ENCODE measurements at regions not wholly inside any gene's neighbourhood (a gene's known extent, or its start where the extent isn't known, plus 50 kb on each side); places are given as distances from the start of the nearest gene placed in this dataset.

GRCh38 chr1:55375617-55376258, 160.6 kb upstream of the USP24 start:
- peak; percentile 6 for DNase-seq

GRCh38 chr1:55374801-55375616, 159.8 kb upstream of the USP24 start:
- no peak for DNase-seq

GRCh38 chr1:55374216-55374615, 159.1 kb upstream of the USP24 start:
- DNase-seq = no peak

- DNase-seq = no peak
Measured at GRCh38 chr1:55369474-55369873, 154.3 kb upstream of the USP24 start.

GRCh38 chr1:55368698-55369097, 153.5 kb upstream of the USP24 start:
- no peak for DNase-seq

GRCh38 chr1:55367273-55367672, 152.1 kb upstream of the USP24 start:
- no peak for DNase-seq

- DNase-seq = no peak
Measured at GRCh38 chr1:55364216-55364615, 149.1 kb upstream of the USP24 start.

- DNase-seq = no peak
Measured at GRCh38 chr1:55363268-55363667, 148.1 kb upstream of the USP24 start.

- DNase-seq = no peak
Measured at GRCh38 chr1:55362558-55362957, 147.4 kb upstream of the USP24 start.

GRCh38 chr1:55359611-55360010, 144.4 kb upstream of the USP24 start:
- DNase-seq = no peak

GRCh38 chr1:55358581-55358980, 143.4 kb upstream of the USP24 start:
- no peak for DNase-seq

GRCh38 chr1:55355549-55355948, 140.4 kb upstream of the USP24 start:
- no peak for DNase-seq

GRCh38 chr1:55353707-55354620, 138.8 kb upstream of the USP24 start:
- no peak for DNase-seq

- DNase-seq = no peak
Measured at GRCh38 chr1:55352811-55353180, 137.6 kb upstream of the USP24 start.

GRCh38 chr1:55352080-55352810, 137.1 kb upstream of the USP24 start:
- no peak for DNase-seq

- no peak for DNase-seq
Measured at GRCh38 chr1:55348356-55348755, 133.2 kb upstream of the USP24 start.

- DNase-seq = no peak
Measured at GRCh38 chr1:55347866-55348265, 132.7 kb upstream of the USP24 start.

GRCh38 chr1:55347041-55347440, 131.9 kb upstream of the USP24 start:
- no peak for DNase-seq

GRCh38 chr1:55346586-55346985, 131.4 kb upstream of the USP24 start:
- no peak for DNase-seq

GRCh38 chr1:55339681-55340080, 124.5 kb upstream of the USP24 start:
- DNase-seq = no peak

GRCh38 chr1:55338448-55338820, 123.3 kb upstream of the USP24 start:
- DNase-seq = no peak

- peak; percentile 34 for DNase-seq
Measured at GRCh38 chr1:55337801-55338447, 122.8 kb upstream of the USP24 start.

Data from SHP77 treated with DMSO at 0.1 percent for 48 hours (cell line).